DMS153 treated with DMSO at 0.1 percent for 48 hours (cell line): ENCODE measurements at regions not wholly inside any gene's neighbourhood (a gene's known extent, or its start where the extent isn't known, plus 50 kb on each side); places are given as distances from the start of the nearest gene placed in this dataset.
A peak's percentile ranks its signal among the peaks of the same experiment; 100 is the strongest.
"Not testable (repeated sequence)": the region's sequence is repeated elsewhere in the genome, so short reads cannot be mapped to it uniquely, and the experiment has no call there.

ENCODE experiments used
- DNase-seq: peaks from one replicate; lab custom pipeline; 2025; ENCODE audit not compliant: unreplicated experiment; lab: John Stamatoyannopoulos, UW

- DNase-seq: not testable (repeated sequence)
Observed at GRCh38 chr3:145111141-145111540, 1049.8 kb downstream of the PLOD2 start.

- DNase-seq: no peak
Observed at GRCh38 chr3:145116769-145117168, 1044.2 kb downstream of the PLOD2 start.

- no peak for DNase-seq
Observed at GRCh38 chr3:145118303-145118702, 1042.7 kb downstream of the PLOD2 start.

- no peak for DNase-seq
Observed at GRCh38 chr3:145124900-145125678, 1035.9 kb downstream of the PLOD2 start.

- no peak for DNase-seq
Observed at GRCh38 chr3:145133281-145133680, 1027.7 kb downstream of the PLOD2 start.

- no peak for DNase-seq
Observed at GRCh38 chr3:145134738-145135137, 1026.2 kb downstream of the PLOD2 start.

GRCh38 chr3:145144361-145144760, 1016.6 kb downstream of the PLOD2 start:
- DNase-seq: no peak

GRCh38 chr3:145145461-145145860, 1015.5 kb downstream of the PLOD2 start:
- peak; percentile 22 for DNase-seq

GRCh38 chr3:145159640-145160039, 1001.3 kb downstream of the PLOD2 start:
- DNase-seq: no peak

GRCh38 chr3:145170121-145170520, 990.9 kb downstream of the PLOD2 start:
- DNase-seq: no peak

- DNase-seq: no peak
Observed at GRCh38 chr3:145175626-145176025, 985.4 kb downstream of the PLOD2 start.

- DNase-seq: no peak
Observed at GRCh38 chr3:145176907-145177306, 984.1 kb downstream of the PLOD2 start.

GRCh38 chr3:145177828-145178227, 983.2 kb downstream of the PLOD2 start:
- DNase-seq: no peak

- no peak for DNase-seq
Observed at GRCh38 chr3:145182196-145182911, 978.6 kb downstream of the PLOD2 start.

GRCh38 chr3:145183261-145183660, 977.7 kb downstream of the PLOD2 start:
- DNase-seq: no peak

- DNase-seq: no peak
Observed at GRCh38 chr3:145188079-145188770, 972.8 kb downstream of the PLOD2 start.

GRCh38 chr3:145190138-145190537, 970.8 kb downstream of the PLOD2 start:
- no peak for DNase-seq

GRCh38 chr3:145190761-145191160, 970.2 kb downstream of the PLOD2 start:
- DNase-seq: no peak

GRCh38 chr3:145191543-145191942, 969.4 kb downstream of the PLOD2 start:
- peak; percentile 58 for DNase-seq

GRCh38 chr3:145197051-145197820, 963.7 kb downstream of the PLOD2 start:
- DNase-seq: no peak

- DNase-seq: no peak
Observed at GRCh38 chr3:145197821-145198220, 963.2 kb downstream of the PLOD2 start.
